ENCODE measurements at regions not wholly inside any gene's neighbourhood (a gene's known extent, or its start where the extent isn't known, plus 50 kb on each side); places are given as distances from the start of the nearest gene placed in this dataset.

DNA sequence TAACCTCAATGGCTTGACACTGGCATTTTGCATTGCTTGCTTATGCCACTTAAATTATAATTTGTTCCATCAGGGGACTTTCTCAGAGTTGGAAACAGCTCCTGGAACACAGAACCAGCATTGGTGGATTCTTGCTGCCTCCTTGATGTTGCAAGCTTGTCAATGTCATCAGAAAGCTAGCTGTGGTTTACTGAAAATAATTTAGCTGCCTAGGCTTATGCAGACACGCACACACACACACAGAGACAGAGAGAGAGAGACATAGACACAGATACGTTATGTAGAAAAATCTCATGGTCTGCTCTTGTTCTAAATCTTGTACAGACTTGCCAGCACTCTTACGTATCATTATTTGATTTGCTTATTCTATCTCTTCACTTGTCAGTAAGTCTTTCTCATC is 78.0 kb downstream of the HMHB1 start:
- no peak for TF ChIP-seq EZH2 (IDR thresholded peaks at IDR 0.05)
- TF ChIP-seq POLR2AphosphoS5 (IDR thresholded peaks at IDR 0.05; ENCODE audit: borderline replicate concordance, low read depth, low read length): no peak
